Smooth muscle cell (in vitro differentiated cells): ENCODE measurements at regions not wholly inside any gene's neighbourhood (a gene's known extent, or its start where the extent isn't known, plus 50 kb on each side); places are given as distances from the start of the nearest gene placed in this dataset.

ENCODE experiments used
- DNase-seq: peaks from one replicate; lab custom pipeline; 2025; ENCODE audit not compliant: unreplicated experiment; lab: John Stamatoyannopoulos, UW
- H2AFZ ChIP-seq: fragments of 200-600 bp; sonication (generic); 2 replicates; pipeline ENCODE4 v1.6.0; 2016; ENCODE audit warnings: antibody characterized with exemption, low read depth, mild to moderate bottlenecking
- H3F3A ChIP-seq: fragments of 200-600 bp; sonication (generic); 2 replicates; pipeline ENCODE4 v1.6.0; 2017; ENCODE audit warnings: antibody characterized with exemption, low read depth
- H3K27ac ChIP-seq: fragments of 200-600 bp; sonication (generic); 2 replicates; pipeline ENCODE4 v1.5.1; 2016; ENCODE audit warnings: low read depth, mild to moderate bottlenecking
- H3K27me3 ChIP-seq: fragments of 200-600 bp; sonication (generic); 2 replicates; pipeline ENCODE4 v1.6.1; 2016; ENCODE audit warnings: low read depth, mild to moderate bottlenecking
- H3K36me3 ChIP-seq: fragments of 200-600 bp; sonication (generic); 2 replicates; pipeline ENCODE4 v1.5.1; 2016; ENCODE audit warnings: low read depth
- H3K4me1 ChIP-seq: fragments of 200-600 bp; sonication (generic); 2 replicates; pipeline ENCODE4 v1.5.1; 2016; ENCODE audit warnings: low read depth
- H3K4me2 ChIP-seq: fragments of 200-600 bp; sonication (generic); 2 replicates; pipeline ENCODE4 v1.6.0; 2016; ENCODE audit warnings: mild to moderate bottlenecking
- H3K4me3 ChIP-seq: fragments of 200-600 bp; sonication (generic); 2 replicates; pipeline ENCODE4 v1.5.1; 2016; ENCODE audit warnings: mild to moderate bottlenecking
- H3K79me2 ChIP-seq: fragments of 200-600 bp; sonication (generic); 2 replicates; pipeline ENCODE4 v1.6.0; 2016; ENCODE audit warnings: low read depth, mild to moderate bottlenecking
- H3K9ac ChIP-seq: fragments of 200-600 bp; sonication (generic); 2 replicates; pipeline ENCODE4 v1.6.0; 2016; ENCODE audit warnings: low read depth
- H3K9me3 ChIP-seq: fragments of 200-600 bp; sonication (generic); replicated peaks from 2 replicates; pipeline ENCODE4 v1.5.1; 2016; ENCODE audit warnings: low read depth
- H4K20me1 ChIP-seq: fragments of 200-600 bp; sonication (generic); 2 replicates; pipeline ENCODE4 v1.6.0; 2016; ENCODE audit warnings: low read depth
- CTCF ChIP-seq: fragments of 200-600 bp; sonication (generic); IDR thresholded peaks from 2 replicates; pipeline ENCODE4 v1.5.1; 2017; ENCODE audit warnings: borderline replicate concordance, mild to moderate bottlenecking, antibody characterized with exemption; ENCODE audit not compliant: insufficient read depth, poor library complexity, severe bottlenecking
- WGBS: methylation state at CpG from one replicate; pipeline ENCODE4 v1.1.7; 2016; ENCODE audit warnings: low lambda C conversion rate; 5-methylcytosine and 5-hydroxymethylcytosine counted together

DNA sequence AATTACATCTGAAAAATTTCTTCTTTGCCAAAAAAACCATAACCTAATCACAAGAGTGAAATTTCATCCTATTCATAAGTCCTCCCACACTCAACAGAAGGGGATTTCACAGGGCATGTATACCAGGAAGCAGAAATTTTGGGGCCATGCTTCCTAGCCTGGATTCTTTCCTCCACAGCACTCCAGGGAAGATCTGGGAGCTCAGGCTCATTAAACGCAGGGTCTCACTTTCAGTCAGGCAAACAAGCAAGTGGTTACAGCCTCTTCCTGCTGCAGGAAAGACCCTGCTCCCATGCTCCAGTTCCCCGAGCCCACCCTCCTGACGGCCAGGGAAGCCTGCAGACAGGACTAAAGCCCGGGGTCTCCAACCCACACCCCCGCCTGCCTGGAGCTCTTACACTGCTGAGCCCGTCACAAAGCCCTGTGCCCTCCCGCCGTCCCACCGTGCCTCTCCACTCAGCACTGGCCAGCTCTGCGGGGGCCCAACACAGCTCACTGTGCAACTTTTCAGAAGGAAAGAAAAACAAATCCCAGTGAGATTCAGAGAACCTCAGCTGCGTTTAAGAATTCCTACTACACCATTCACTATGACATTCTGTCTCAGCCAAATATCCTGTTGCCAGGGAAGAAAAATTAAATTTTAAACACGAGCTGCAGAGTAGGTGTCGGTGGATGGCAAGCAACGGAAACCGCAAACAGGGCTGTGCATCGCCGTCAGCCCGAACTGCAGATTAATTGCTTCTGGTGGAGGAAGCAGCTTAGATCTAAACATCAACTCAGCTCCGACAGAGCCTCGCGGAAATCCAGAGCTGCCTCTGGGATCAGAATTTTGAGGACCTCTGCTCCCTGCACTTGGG lies 106.7 kb upstream of the SFSWAP start:
- Histone ChIP-seq H3K9ac (no peak overlapping the region), H3K4me2 (no peak overlapping the region), H3K9me3 (no peaks in the 10 kb centered on the region), H3K36me3 (no peaks in the 10 kb centered on the region), H3K4me1 (peaks cover 6% of the 10 kb centered on the region), H3F3A (no peaks in the 10 kb centered on the region), H3K79me2 (no peaks in the 10 kb centered on the region), H3K27ac (no peak overlapping the region), H3K27me3 (no peaks in the 10 kb centered on the region), H2AFZ (no peak overlapping the region), H3K4me3 (no peak overlapping the region), H4K20me1 (no peaks in the 10 kb centered on the region)
- no peak for TF ChIP-seq CTCF
- no peak for DNase-seq
- 82% methylated on average over 20 of the region's 21 CpGs for WGBS

- 92% methylated on average over 6 of the region's 6 CpGs for WGBS
Observed at GRCh38 chr12:131604859-131605258, 106.0 kb upstream of the SFSWAP start.

GRCh38 chr12:131605304-131605829 lies 105.5 kb upstream of the SFSWAP start:
- H3F3A ChIP-seq, result no peaks in the 10 kb centered on the region
- H3K36me3 ChIP-seq, result no peaks in the 10 kb centered on the region
- TF ChIP-seq CTCF, result no peak
- H3K27me3 ChIP-seq, result no peaks in the 10 kb centered on the region
- H3K4me1 ChIP-seq, result peaks cover 6% of the 10 kb centered on the region
- no peaks in the 10 kb centered on the region for H3K79me2 ChIP-seq
- no peak overlapping the region for H2AFZ ChIP-seq
- no peaks in the 10 kb centered on the region for H4K20me1 ChIP-seq
- H3K4me3 ChIP-seq, result no peak overlapping the region
- H3K9me3 ChIP-seq, result no peaks in the 10 kb centered on the region
- no peak overlapping the region for H3K4me2 ChIP-seq
- DNase-seq, result no peak
- H3K27ac ChIP-seq, result no peak overlapping the region
- H3K9ac ChIP-seq, result no peak overlapping the region
- WGBS, result 85% methylated on average over 7 of the region's 7 CpGs

More at GRCh38 chr12:131604859-131605258, 106.0 kb upstream of the SFSWAP start:
- DNase-seq, result no peak
- H3K4me3 ChIP-seq, result no peak overlapping the region
- H3K4me1 ChIP-seq, result peaks cover 6% of the 10 kb centered on the region
- H3K4me2 ChIP-seq, result no peak overlapping the region
- no peaks in the 10 kb centered on the region for H3K36me3 ChIP-seq
- no peaks in the 10 kb centered on the region for H4K20me1 ChIP-seq
- no peaks in the 10 kb centered on the region for H3F3A ChIP-seq
- no peaks in the 10 kb centered on the region for H3K9me3 ChIP-seq
- no peaks in the 10 kb centered on the region for H3K79me2 ChIP-seq
- H3K9ac ChIP-seq, result no peak overlapping the region
- no peaks in the 10 kb centered on the region for H3K27me3 ChIP-seq
- TF ChIP-seq CTCF, result no peak
- no peak overlapping the region for H2AFZ ChIP-seq
- no peak overlapping the region for H3K27ac ChIP-seq
